ENCODE measurements at regions not wholly inside any gene's neighbourhood (a gene's known extent, or its start where the extent isn't known, plus 50 kb on each side); places are given as distances from the start of the nearest gene placed in this dataset.
"Not testable (repeated sequence)": the region's sequence is repeated elsewhere in the genome, so short reads cannot be mapped to it uniquely, and the experiment has no call there.

DNA sequence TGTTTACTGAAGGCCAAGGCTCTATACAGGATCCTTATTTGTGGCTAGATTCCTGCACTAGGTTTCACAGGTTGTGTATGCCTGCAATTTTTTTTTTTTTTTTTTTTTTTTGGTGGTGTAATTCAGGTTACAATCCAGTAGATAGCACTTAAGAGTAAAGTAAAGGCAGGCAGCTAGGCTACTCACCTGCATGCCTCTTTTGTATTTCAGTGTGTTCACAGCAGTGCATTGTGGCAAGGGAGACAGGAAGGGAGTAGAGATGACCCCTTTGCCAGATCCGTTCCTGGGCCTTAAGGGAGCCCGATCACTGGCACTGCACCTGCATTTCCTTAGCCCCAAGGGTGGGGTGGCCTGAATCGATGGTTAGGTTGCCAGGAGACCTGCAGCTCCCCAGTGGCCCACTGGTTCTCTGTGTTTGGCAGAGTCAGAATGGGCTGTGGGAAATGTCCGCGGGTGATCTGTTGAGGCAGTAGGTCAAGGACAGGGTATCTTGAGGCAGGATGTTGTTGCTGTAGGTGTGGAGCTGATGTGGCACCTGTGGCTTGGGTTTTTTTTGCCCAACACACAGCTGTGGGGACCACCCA is 374.9 kb upstream of the AADAT start:
- TF ChIP-seq, protein P1, sequence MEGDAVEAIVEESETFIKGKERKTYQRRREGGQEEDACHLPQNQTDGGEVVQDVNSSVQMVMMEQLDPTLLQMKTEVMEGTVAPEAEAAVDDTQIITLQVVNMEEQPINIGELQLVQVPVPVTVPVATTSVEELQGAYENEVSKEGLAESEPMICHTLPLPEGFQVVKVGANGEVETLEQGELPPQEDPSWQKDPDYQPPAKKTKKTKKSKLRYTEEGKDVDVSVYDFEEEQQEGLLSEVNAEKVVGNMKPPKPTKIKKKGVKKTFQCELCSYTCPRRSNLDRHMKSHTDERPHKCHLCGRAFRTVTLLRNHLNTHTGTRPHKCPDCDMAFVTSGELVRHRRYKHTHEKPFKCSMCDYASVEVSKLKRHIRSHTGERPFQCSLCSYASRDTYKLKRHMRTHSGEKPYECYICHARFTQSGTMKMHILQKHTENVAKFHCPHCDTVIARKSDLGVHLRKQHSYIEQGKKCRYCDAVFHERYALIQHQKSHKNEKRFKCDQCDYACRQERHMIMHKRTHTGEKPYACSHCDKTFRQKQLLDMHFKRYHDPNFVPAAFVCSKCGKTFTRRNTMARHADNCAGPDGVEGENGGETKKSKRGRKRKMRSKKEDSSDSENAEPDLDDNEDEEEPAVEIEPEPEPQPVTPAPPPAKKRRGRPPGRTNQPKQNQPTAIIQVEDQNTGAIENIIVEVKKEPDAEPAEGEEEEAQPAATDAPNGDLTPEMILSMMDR (conservative IDR thresholded peaks at IDR 0.05) = peak; percentile 26; the same call in 1 of the 2 replicates
- no peak overlapping the region for H3K27ac ChIP-seq

GRCh38 chr4:170446782-170447181 is 357.0 kb upstream of the AADAT start:
- TF ChIP-seq, protein P1 (conservative IDR thresholded peaks at IDR 0.05) = no peak
- no peak overlapping the region for H3K27ac ChIP-seq

GRCh38 chr4:170441146-170441545 is 351.4 kb upstream of the AADAT start:
- not testable (repeated sequence) for H3K27ac ChIP-seq

GRCh38 chr4:170428929-170429328 is 339.2 kb upstream of the AADAT start:
- TF ChIP-seq, protein P1 (conservative IDR thresholded peaks at IDR 0.05) = no peak
- H3K27ac ChIP-seq = no peak overlapping the region

GRCh38 chr4:170425521-170426143 is 335.9 kb upstream of the AADAT start:
- H3K27ac ChIP-seq = no peak overlapping the region
- TF ChIP-seq, protein P1 (conservative IDR thresholded peaks at IDR 0.05) = no peak

DNA sequence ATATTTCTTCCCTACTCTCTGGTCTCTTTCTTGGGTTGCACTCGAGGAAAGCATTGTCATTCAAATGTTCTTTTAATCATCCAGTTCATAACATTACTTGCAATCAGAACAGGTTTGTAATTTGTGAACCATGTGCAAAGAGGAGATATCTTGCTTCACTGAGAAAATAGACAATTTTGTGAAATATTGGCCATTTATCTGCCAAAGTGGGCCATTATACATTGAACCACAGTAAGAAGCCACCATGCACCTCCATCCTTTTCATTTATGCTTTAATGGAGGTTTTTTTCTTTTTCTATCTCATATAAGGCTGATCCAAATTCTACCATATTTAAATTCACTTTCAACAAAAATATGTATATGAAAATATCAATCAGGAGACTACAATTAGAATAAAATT is 335.3 kb upstream of the AADAT start:
- TF ChIP-seq, protein P1 (conservative IDR thresholded peaks at IDR 0.05) = no peak
- no peak overlapping the region for H3K27ac ChIP-seq

DNA sequence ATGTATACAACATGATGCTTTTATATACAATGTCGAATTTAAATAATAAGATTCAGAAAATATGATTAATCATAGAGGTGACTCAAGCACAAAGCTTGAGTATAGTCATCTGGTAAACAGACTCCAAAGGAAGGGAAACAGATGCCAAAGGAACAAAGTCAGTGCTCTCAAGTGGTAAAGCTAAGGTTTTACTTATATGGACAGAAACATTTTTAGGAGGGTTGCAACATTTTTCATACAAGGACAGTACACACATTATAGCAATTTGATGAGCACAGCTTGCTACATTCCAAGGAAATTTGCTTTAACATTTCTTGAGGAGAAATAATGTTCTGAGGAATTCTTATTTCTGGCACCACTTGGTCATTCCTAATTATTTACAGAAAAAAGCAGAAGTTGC is 333.4 kb upstream of the AADAT start:
- TF ChIP-seq, protein P1 (conservative IDR thresholded peaks at IDR 0.05) = no peak
- no peak overlapping the region for H3K27ac ChIP-seq

- TF ChIP-seq, protein P1 (conservative IDR thresholded peaks at IDR 0.05) = no peak
Observed at GRCh38 chr4:170420255-170420693, 330.5 kb upstream of the AADAT start.

More at GRCh38 chr4:170420255-170420693, 330.5 kb upstream of the AADAT start:
- H3K27ac ChIP-seq = no peak overlapping the region
